Right lobe of liver (tissue), 4 donors: ENCODE measurements at regions not wholly inside any gene's neighbourhood (a gene's known extent, or its start where the extent isn't known, plus 50 kb on each side); places are given as distances from the start of the nearest gene placed in this dataset.

ENCODE experiments used
- POLR2A ChIP-seq: fragments of 450-650 bp; IDR thresholded peaks from one replicate; pipeline ENCODE4 v1.6.1; 2017; ENCODE audit warnings: antibody characterized with exemption, mild to moderate bottlenecking
- TF ChIP-seq, protein P1 (sequence below), 4 donors: fragments of 200-600 bp in 3 of 4; fragments of 450-650 bp in 1 of 4; IDR thresholded peaks; one replicate each; pipeline versions ENCODE4 v1.5.1 to v1.8.0; 2016 to 2022; ENCODE audit warnings: antibody characterized with exemption in 4 of 4, mild to moderate bottlenecking in 2 of 4
- donor health status: DM: no; HTN: no; CAD: no.
- donor health status: DM: no; HTN: no; CAD: no.
- donor health status: DM: no; HTN: yes; CAD: no.

GRCh38 chr6:85130743-85131142, 319.1 kb upstream of the NT5E start:
- TF ChIP-seq, protein P1, sequence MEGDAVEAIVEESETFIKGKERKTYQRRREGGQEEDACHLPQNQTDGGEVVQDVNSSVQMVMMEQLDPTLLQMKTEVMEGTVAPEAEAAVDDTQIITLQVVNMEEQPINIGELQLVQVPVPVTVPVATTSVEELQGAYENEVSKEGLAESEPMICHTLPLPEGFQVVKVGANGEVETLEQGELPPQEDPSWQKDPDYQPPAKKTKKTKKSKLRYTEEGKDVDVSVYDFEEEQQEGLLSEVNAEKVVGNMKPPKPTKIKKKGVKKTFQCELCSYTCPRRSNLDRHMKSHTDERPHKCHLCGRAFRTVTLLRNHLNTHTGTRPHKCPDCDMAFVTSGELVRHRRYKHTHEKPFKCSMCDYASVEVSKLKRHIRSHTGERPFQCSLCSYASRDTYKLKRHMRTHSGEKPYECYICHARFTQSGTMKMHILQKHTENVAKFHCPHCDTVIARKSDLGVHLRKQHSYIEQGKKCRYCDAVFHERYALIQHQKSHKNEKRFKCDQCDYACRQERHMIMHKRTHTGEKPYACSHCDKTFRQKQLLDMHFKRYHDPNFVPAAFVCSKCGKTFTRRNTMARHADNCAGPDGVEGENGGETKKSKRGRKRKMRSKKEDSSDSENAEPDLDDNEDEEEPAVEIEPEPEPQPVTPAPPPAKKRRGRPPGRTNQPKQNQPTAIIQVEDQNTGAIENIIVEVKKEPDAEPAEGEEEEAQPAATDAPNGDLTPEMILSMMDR (IDR thresholded peaks at IDR 0.05): no peak
- TF ChIP-seq POLR2A: no peak
